ENCODE measurements at regions not wholly inside any gene's neighbourhood (a gene's known extent, or its start where the extent isn't known, plus 50 kb on each side); places are given as distances from the start of the nearest gene placed in this dataset.

DNA sequence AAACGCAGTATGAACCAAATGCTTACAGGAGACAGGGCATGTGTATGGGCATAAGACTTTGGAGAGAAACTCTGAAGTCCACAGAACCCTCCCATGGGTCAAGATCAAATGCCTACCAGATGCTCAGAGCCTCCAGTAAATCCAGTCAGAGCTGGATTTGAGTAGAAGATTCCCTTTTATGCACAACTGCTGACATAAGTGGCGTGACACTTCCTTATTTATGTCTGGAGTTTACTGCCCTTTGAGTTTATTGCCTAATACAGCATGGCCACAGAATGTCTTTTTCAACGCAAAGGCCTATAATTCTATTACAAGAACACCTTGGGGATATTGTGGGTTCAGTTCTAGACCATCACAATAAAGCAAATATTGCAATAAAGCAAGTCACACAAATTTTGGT lies 220.0 kb upstream of the FOXQ1 start:
- Histone ChIP-seq H3K4me1 (no peaks in the 10 kb centered on the region), H3K36me3 (no peaks in the 10 kb centered on the region), H3K4me3 (no peak overlapping the region), H3K27me3 (ENCODE audit: low read depth) (peaks cover 23% of the 10 kb centered on the region), H3K27ac (replicated peaks) (no peak overlapping the region), H3K9me3 (replicated peaks) (no peaks in the 10 kb centered on the region)
- TF ChIP-seq CTCF (IDR thresholded peaks at IDR 0.05; ENCODE audit: borderline replicate concordance): no peak
- intact Hi-C loops (cut with micrococcal nuclease): no loop called here
- DNase-seq: no peak

DNA sequence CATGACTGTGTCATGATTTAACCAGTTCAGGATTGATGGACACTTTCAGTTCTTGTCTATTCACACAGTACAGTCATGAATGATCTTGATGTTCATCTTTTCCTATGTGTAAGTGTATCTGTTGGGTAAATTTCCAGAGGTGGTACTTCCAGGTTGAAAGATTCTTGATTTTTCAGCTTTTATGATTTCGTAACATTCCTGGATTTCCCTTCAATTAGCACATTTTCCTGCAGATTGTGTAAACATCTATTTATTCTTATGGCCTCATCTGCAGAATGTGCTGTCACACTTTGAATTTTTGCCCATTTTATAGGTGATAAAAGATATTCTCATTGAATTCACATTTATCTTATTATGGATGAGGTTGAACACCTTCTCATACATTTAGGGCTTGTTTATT lies 222.0 kb upstream of the FOXQ1 start:
- H3K4me1 ChIP-seq: no peaks in the 10 kb centered on the region
- H3K27me3 ChIP-seq (ENCODE audit: low read depth): peaks cover 27% of the 10 kb centered on the region
- TF ChIP-seq CTCF (IDR thresholded peaks at IDR 0.05; ENCODE audit: borderline replicate concordance): no peak
- no peak overlapping the region for H3K4me3 ChIP-seq
- no peaks in the 10 kb centered on the region for H3K9me3 ChIP-seq (replicated peaks)
- no peak for DNase-seq
- intact Hi-C loops (cut with micrococcal nuclease): no loop called here
- no peaks in the 10 kb centered on the region for H3K36me3 ChIP-seq
- H3K27ac ChIP-seq (replicated peaks): no peak overlapping the region

DNA sequence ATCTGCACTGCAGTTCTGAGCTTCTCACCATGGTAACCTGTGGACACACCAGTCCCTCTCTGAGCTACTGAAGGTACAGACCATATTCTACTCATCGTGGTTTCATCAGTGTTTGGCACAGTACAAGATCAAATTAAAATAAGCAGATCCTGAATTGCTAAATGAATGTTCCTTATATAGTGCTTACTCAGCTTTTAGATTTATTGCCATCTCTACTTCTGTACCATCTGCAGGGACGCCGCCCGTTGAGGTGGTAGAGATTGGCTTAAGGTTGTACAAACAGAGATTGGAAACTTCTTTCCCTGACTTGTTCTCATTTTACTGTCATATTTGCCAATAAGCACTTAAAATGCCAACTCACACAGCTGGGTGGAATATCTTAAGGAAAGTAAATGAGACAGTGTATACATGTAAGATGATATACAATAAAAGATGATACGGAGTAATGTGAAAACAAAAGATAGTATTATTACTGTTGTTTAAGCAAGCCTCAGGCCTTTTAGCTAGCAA lies 223.4 kb upstream of the FOXQ1 start:
- intact Hi-C loops (cut with micrococcal nuclease): no loop called here
- Histone ChIP-seq H3K9me3 (replicated peaks) (no peaks in the 10 kb centered on the region), H3K27ac (replicated peaks) (no peak overlapping the region), H3K27me3 (ENCODE audit: low read depth) (peaks cover 27% of the 10 kb centered on the region), H3K4me3 (no peak overlapping the region), H3K36me3 (no peaks in the 10 kb centered on the region), H3K4me1 (no peaks in the 10 kb centered on the region)
- no peak for TF ChIP-seq CTCF (IDR thresholded peaks at IDR 0.05; ENCODE audit: borderline replicate concordance)
- DNase-seq: no peak

- Histone ChIP-seq H3K4me3 (no peak overlapping the region), H3K27ac (replicated peaks) (no peak overlapping the region), H3K9me3 (replicated peaks) (no peaks in the 10 kb centered on the region), H3K27me3 (ENCODE audit: low read depth) (peaks cover 27% of the 10 kb centered on the region), H3K36me3 (no peaks in the 10 kb centered on the region), H3K4me1 (no peaks in the 10 kb centered on the region)
- no peak for DNase-seq
- TF ChIP-seq CTCF (IDR thresholded peaks at IDR 0.05; ENCODE audit: borderline replicate concordance): no peak
- intact Hi-C loops (cut with micrococcal nuclease): no loop called here
Measured at GRCh38 chr6:1087154-1087843, 224.6 kb upstream of the FOXQ1 start.

- no peak overlapping the region for H3K4me3 ChIP-seq
- intact Hi-C loops (cut with micrococcal nuclease): no loop called here
- TF ChIP-seq CTCF (IDR thresholded peaks at IDR 0.05; ENCODE audit: borderline replicate concordance): no peak
- no peaks in the 10 kb centered on the region for H3K36me3 ChIP-seq
- H3K27me3 ChIP-seq (ENCODE audit: low read depth): peaks cover 23% of the 10 kb centered on the region
- no peaks in the 10 kb centered on the region for H3K9me3 ChIP-seq (replicated peaks)
- H3K4me1 ChIP-seq: no peaks in the 10 kb centered on the region
- H3K27ac ChIP-seq (replicated peaks): no peak overlapping the region
- no peak for DNase-seq
Measured at GRCh38 chr6:1086446-1087153, 225.3 kb upstream of the FOXQ1 start.

Measured in left ventricle myocardium inferior (tissue), 1 donor.